ENCODE measurements at regions not wholly inside any gene's neighbourhood (a gene's known extent, or its start where the extent isn't known, plus 50 kb on each side); places are given as distances from the start of the nearest gene placed in this dataset.

DNA sequence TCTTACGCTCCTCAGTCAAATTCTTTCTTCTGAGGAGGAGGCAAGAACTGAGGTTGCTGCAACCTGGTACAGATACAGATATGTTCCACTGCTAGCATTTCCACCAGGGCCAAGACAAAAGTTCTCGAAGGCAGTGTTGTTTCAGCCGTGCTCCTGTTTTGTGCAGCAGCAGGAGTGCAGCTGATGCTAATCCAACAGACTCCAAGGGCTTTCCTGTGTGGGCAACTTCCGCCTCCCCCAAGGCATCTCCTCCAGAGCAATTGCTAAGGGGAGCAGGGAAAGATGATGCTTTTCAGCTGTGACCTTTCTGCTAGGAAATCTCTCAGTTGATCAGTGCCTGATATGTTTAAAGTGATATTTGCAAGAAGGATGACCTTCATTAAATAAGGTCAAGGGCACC, 52.6 kb upstream of the DAPL1 start:
- 85% methylated on average over 4 of the region's 4 CpGs for WGBS
- Histone ChIP-seq H3K9ac (ENCODE audit: low read length) (no peak overlapping the region), H3K18ac (ENCODE audit: low read depth in 1 of 2, low read length in 2 of 2) (no peak overlapping the region), H3K4ac (ENCODE audit: low read depth in 1 of 2, low read length in 2 of 2) (no peak overlapping the region), H2AFZ (ENCODE audit: low read depth, low read length) (no peak overlapping the region), H2BK120ac (ENCODE audit: low read depth, low read length) (no peak overlapping the region), H3K4me2 (ENCODE audit: low read length, poor library complexity, severe bottlenecking) (no peak overlapping the region), H3K27me3 (ENCODE audit: control insufficient read depth in 1 of 2, insufficient read depth in 1 of 2, low read length in 2 of 2) (peaks cover 11 to 33% of the 10 kb centered on the region in 2 experiments), H2BK5ac (ENCODE audit: low read depth, low read length, poor library complexity, severe bottlenecking) (no peak overlapping the region), H4K91ac (ENCODE audit: low read length) (no peak overlapping the region), H3K23ac (ENCODE audit: low read length in 2 of 2) (no peak overlapping the region), H2AK5ac (ENCODE audit: low read length, severe bottlenecking) (no peak overlapping the region), H2BK12ac (ENCODE audit: low read length in 2 of 2) (no peak overlapping the region), H4K8ac (ENCODE audit: low read length) (no peak overlapping the region), H3K9me3 (ENCODE audit: control insufficient read depth, low read length) (no peaks in the 10 kb centered on the region), H3K27ac (ENCODE audit: low read length, poor library complexity, severe bottlenecking) (no peak overlapping the region), H3K14ac (ENCODE audit: low read length in 2 of 2) (no peak overlapping the region), H3K4me3 (ENCODE audit: insufficient read depth in 1 of 2, low read depth in 1 of 2, low read length in 2 of 2) (no peak overlapping the region), H2BK15ac (ENCODE audit: low read depth, poor library complexity, severe bottlenecking) (no peak overlapping the region), H3K4me1 (ENCODE audit: control insufficient read depth, insufficient read depth, low read depth, low read length) (peaks cover 11% of the 10 kb centered on the region), H3K79me1 (replicated peaks; ENCODE audit: low read length, poor library complexity, severe bottlenecking) (no peaks in the 10 kb centered on the region), H3K36me3 (ENCODE audit: control insufficient read depth in 1 of 2, insufficient read depth in 2 of 2, low read depth in 1 of 2, low read length in 2 of 2) (no peaks in the 10 kb centered on the region)
- no peak for DNase-seq

DNA sequence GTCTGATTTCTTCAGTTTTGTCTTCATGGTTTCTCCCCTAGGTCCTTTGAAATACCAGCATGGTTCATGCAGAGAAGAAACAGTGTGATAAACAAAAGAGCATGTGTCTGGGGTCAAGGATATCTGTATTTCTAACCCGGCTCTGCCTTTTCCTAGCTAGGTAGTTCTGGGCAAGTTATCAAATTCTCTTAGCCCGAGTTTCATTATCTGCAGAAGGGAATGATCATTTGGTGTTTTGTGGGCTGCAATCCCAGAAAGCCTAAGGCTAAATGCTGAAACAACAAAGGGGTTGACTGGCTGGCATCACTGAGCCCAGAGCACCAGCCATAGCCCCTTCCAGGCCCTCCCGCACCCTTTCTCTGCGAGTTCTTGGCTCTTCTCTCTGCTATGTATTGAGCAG, 51.7 kb upstream of the DAPL1 start:
- H3K4ac ChIP-seq (ENCODE audit: low read depth in 1 of 2, low read length in 2 of 2), result no peak overlapping the region
- H3K9me3 ChIP-seq (ENCODE audit: control insufficient read depth, low read length), result no peaks in the 10 kb centered on the region
- no peak overlapping the region for H2BK12ac ChIP-seq (ENCODE audit: low read length in 2 of 2)
- no peak overlapping the region for H3K4me2 ChIP-seq (ENCODE audit: low read length, poor library complexity, severe bottlenecking)
- no peak for DNase-seq
- WGBS, result 93% methylated on average over 4 of the region's 4 CpGs
- H3K18ac ChIP-seq (ENCODE audit: low read depth in 1 of 2, low read length in 2 of 2), result no peak overlapping the region
- H4K91ac ChIP-seq (ENCODE audit: low read length), result no peak overlapping the region
- no peaks in the 10 kb centered on the region for H3K79me1 ChIP-seq (replicated peaks; ENCODE audit: low read length, poor library complexity, severe bottlenecking)
- H3K36me3 ChIP-seq (ENCODE audit: control insufficient read depth in 1 of 2, insufficient read depth in 2 of 2, low read depth in 1 of 2, low read length in 2 of 2), result no peaks in the 10 kb centered on the region
- H3K27ac ChIP-seq (ENCODE audit: low read length, poor library complexity, severe bottlenecking), result no peak overlapping the region
- no peak overlapping the region for H2BK15ac ChIP-seq (ENCODE audit: low read depth, poor library complexity, severe bottlenecking)
- H3K4me1 ChIP-seq (ENCODE audit: control insufficient read depth, insufficient read depth, low read depth, low read length), result peaks cover 11% of the 10 kb centered on the region
- no peak overlapping the region for H4K8ac ChIP-seq (ENCODE audit: low read length)
- no peak overlapping the region for H2AFZ ChIP-seq (ENCODE audit: low read depth, low read length)
- H3K4me3 ChIP-seq (ENCODE audit: insufficient read depth in 1 of 2, low read depth in 1 of 2, low read length in 2 of 2), result no peak overlapping the region
- no peak overlapping the region for H3K14ac ChIP-seq (ENCODE audit: low read length in 2 of 2)
- H2AK5ac ChIP-seq (ENCODE audit: low read length, severe bottlenecking), result no peak overlapping the region
- no peak overlapping the region for H2BK120ac ChIP-seq (ENCODE audit: low read depth, low read length)
- H2BK5ac ChIP-seq (ENCODE audit: low read depth, low read length, poor library complexity, severe bottlenecking), result no peak overlapping the region
- H3K27me3 ChIP-seq (ENCODE audit: control insufficient read depth in 1 of 2, insufficient read depth in 1 of 2, low read length in 2 of 2), result peaks cover 20 to 42% of the 10 kb centered on the region in 2 experiments
- no peak overlapping the region for H3K9ac ChIP-seq (ENCODE audit: low read length)
- H3K23ac ChIP-seq (ENCODE audit: low read length in 2 of 2), result no peak overlapping the region

- H3K4me1 ChIP-seq (ENCODE audit: control insufficient read depth, insufficient read depth, low read depth, low read length), result peaks cover 11% of the 10 kb centered on the region
- H3K27ac ChIP-seq (ENCODE audit: low read length, poor library complexity, severe bottlenecking), result no peak overlapping the region
- no peak overlapping the region for H2AFZ ChIP-seq (ENCODE audit: low read depth, low read length)
- no peak overlapping the region for H2BK15ac ChIP-seq (ENCODE audit: low read depth, poor library complexity, severe bottlenecking)
- H2BK120ac ChIP-seq (ENCODE audit: low read depth, low read length), result no peak overlapping the region
- no peak overlapping the region for H3K23ac ChIP-seq (ENCODE audit: low read length in 2 of 2)
- H3K18ac ChIP-seq (ENCODE audit: low read depth in 1 of 2, low read length in 2 of 2), result no peak overlapping the region
- H3K9ac ChIP-seq (ENCODE audit: low read length), result no peak overlapping the region
- no peak overlapping the region for H3K4me2 ChIP-seq (ENCODE audit: low read length, poor library complexity, severe bottlenecking)
- no peak for DNase-seq
- H3K36me3 ChIP-seq (ENCODE audit: control insufficient read depth in 1 of 2, insufficient read depth in 2 of 2, low read depth in 1 of 2, low read length in 2 of 2), result no peaks in the 10 kb centered on the region
- no peak overlapping the region for H4K8ac ChIP-seq (ENCODE audit: low read length)
- H3K14ac ChIP-seq (ENCODE audit: low read length in 2 of 2), result no peak overlapping the region
- no peaks in the 10 kb centered on the region for H3K79me1 ChIP-seq (replicated peaks; ENCODE audit: low read length, poor library complexity, severe bottlenecking)
- H2BK5ac ChIP-seq (ENCODE audit: low read depth, low read length, poor library complexity, severe bottlenecking), result no peak overlapping the region
- no peaks in the 10 kb centered on the region for H3K9me3 ChIP-seq (ENCODE audit: control insufficient read depth, low read length)
- no peak overlapping the region for H3K4ac ChIP-seq (ENCODE audit: low read depth in 1 of 2, low read length in 2 of 2)
- H2AK5ac ChIP-seq (ENCODE audit: low read length, severe bottlenecking), result no peak overlapping the region
- H2BK12ac ChIP-seq (ENCODE audit: low read length in 2 of 2), result no peak overlapping the region
- H3K4me3 ChIP-seq (ENCODE audit: insufficient read depth in 1 of 2, low read depth in 1 of 2, low read length in 2 of 2), result no peak overlapping the region
- peaks cover 24 to 43% of the 10 kb centered on the region in 2 experiments for H3K27me3 ChIP-seq (ENCODE audit: control insufficient read depth in 1 of 2, insufficient read depth in 1 of 2, low read length in 2 of 2)
- no peak overlapping the region for H4K91ac ChIP-seq (ENCODE audit: low read length)
Measured at GRCh38 chr2:158743879-158744278, 51.2 kb upstream of the DAPL1 start.

- Histone ChIP-seq H3K14ac (ENCODE audit: low read length in 2 of 2) (no peak overlapping the region), H3K9me3 (ENCODE audit: control insufficient read depth, low read length) (no peaks in the 10 kb centered on the region), H3K4ac (ENCODE audit: low read depth in 1 of 2, low read length in 2 of 2) (no peak overlapping the region), H4K91ac (ENCODE audit: low read length) (no peak overlapping the region), H3K4me1 (ENCODE audit: control insufficient read depth, insufficient read depth, low read depth, low read length) (peaks cover 7% of the 10 kb centered on the region), H2BK120ac (ENCODE audit: low read depth, low read length) (no peak overlapping the region), H3K36me3 (ENCODE audit: control insufficient read depth in 1 of 2, insufficient read depth in 2 of 2, low read depth in 1 of 2, low read length in 2 of 2) (no peaks in the 10 kb centered on the region), H2BK15ac (ENCODE audit: low read depth, poor library complexity, severe bottlenecking) (no peak overlapping the region), H3K4me2 (ENCODE audit: low read length, poor library complexity, severe bottlenecking) (no peak overlapping the region), H3K27me3 (ENCODE audit: control insufficient read depth in 1 of 2, insufficient read depth in 1 of 2, low read length in 2 of 2) (peaks cover 34 to 43% of the 10 kb centered on the region in 2 experiments), H3K9ac (ENCODE audit: low read length) (no peak overlapping the region), H3K4me3 (ENCODE audit: insufficient read depth in 1 of 2, low read depth in 1 of 2, low read length in 2 of 2) (no peak overlapping the region), H2AFZ (ENCODE audit: low read depth, low read length) (no peak overlapping the region), H3K27ac (ENCODE audit: low read length, poor library complexity, severe bottlenecking) (no peak overlapping the region), H2BK12ac (ENCODE audit: low read length in 2 of 2) (no peak overlapping the region), H3K79me1 (replicated peaks; ENCODE audit: low read length, poor library complexity, severe bottlenecking) (no peaks in the 10 kb centered on the region), H3K18ac (ENCODE audit: low read depth in 1 of 2, low read length in 2 of 2) (no peak overlapping the region), H4K8ac (ENCODE audit: low read length) (no peak overlapping the region), H3K23ac (ENCODE audit: low read length in 2 of 2) (no peak overlapping the region), H2BK5ac (ENCODE audit: low read depth, low read length, poor library complexity, severe bottlenecking) (no peak overlapping the region), H2AK5ac (ENCODE audit: low read length, severe bottlenecking) (no peak overlapping the region)
- 30% methylated on average over 16 of the region's 16 CpGs for WGBS
- DNase-seq, result peak; percentile 68
Measured at GRCh38 chr2:158745067-158745865, 49.9 kb upstream of the DAPL1 start.

Data from mesenchymal stem cell (in vitro differentiated cells and primary cell).